AG20443 (cell line): ENCODE measurements at regions not wholly inside any gene's neighbourhood (a gene's known extent, or its start where the extent isn't known, plus 50 kb on each side); places are given as distances from the start of the nearest gene placed in this dataset.

Source experiments
- DNase-seq: peaks from one replicate; pipeline ENCODE4 v3.0.0; 2012; ENCODE audit warnings: low spot score, mixed read lengths

- DNase-seq, result no peak
Observed at GRCh38 chr5:120738568-120738967, 274.5 kb downstream of the PRR16 start.

- DNase-seq, result no peak
Observed at GRCh38 chr5:120740989-120741388, 276.9 kb downstream of the PRR16 start.

DNA sequence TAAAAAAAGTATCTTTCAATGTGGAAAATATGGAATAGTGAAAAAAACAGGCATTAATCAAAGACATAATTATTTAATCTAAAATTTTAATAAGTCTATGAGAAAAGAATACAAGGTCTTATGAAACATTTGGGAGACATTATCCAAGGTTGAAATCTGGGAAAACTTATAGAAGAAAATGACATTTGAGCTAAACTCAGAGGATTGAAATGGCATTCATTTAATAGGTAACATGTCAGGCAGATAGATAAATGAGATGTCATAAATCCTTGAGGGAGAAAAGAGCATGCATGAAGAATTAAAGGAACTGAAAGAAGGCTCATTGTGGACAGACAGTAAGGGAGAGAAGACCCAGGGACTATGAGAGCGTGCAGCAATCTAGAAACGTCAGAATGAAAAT is 284.4 kb downstream of the PRR16 start:
- DNase-seq, result no peak

DNA sequence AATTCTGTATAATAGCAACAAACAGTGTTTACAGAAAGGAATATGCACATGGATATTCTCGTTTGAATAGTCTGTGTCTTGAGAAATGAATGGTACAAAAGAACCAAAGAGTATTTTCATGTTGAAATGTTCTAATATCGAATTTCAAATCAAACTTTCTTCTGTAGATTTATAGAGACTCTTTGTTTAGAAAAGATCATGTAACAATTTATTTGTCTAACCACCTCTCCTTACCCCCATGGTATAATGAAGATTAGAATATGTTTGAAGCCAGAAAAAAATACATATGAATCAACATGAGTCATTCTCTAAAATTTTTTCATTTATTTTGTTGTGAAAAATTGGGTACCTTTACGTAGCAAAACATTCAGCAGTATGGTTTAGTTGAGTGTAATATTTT is 285.6 kb downstream of the PRR16 start:
- DNase-seq, result no peak

DNA sequence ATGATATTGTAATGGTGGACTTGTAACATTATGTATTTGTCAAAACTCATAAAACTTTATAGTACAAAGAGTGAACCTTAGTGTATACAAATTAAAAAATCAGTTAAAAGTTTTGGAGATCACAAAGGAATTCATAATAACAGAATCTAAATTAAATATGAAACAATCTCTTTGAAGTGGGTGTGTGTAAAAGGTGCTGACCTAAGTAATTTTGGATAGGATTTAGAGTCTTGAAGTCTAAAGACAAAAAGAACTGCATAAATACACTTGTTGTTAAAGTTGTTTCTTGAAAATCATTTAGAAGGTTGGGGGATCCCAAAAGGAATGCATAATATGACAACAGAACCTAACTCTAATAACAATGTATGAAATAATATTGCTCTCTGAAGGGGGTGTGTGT is 295.5 kb downstream of the PRR16 start:
- no peak for DNase-seq

DNA sequence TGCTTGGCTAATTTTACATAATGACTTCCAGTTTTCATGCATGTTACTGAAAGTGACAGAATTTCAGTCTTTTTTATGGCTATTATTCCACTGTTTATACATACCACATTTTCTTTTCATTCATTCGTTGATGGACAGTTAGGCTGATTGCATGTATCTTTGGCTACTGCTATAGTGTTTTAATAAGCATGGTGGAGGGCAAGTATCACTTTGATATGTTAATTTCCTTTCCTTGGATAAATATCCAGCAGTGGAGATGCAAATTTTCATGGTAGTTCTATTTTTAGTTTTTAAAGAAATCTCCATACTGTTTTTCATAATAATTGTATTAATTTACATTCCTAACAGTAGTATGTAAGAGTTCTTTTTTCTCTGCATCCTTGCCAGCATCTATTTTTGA is 297.9 kb downstream of the PRR16 start:
- no peak for DNase-seq

- DNase-seq, result peak; percentile 5
Observed at GRCh38 chr5:120765189-120765588, 301.1 kb downstream of the PRR16 start.

GRCh38 chr5:120767178-120767820 is 303.2 kb downstream of the PRR16 start:
- DNase-seq, result no peak

DNA sequence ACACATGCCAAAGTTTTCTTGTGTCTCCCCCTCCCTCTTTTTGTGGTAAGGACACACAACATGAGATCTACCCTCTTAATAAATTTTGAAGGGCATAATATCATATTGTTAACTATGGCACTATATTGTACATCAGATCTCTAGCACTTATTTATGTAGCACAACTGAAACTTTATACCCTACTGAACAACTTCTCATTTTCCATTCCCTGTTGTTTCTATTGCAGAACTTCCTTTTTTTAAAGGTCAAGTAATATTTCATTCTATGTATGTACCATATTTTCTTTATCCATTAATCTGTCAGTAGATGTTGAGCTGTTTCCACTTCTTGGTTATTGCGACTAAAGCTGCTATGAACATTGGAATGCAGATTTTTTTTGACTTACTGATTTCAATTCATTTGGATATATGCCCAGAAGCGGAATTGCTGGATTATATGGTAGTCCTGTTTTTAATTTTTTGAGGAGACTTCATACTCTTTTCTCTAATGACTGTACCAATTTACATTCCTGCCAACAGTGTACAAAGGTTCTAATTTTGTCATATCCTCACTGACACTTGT is 305.3 kb downstream of the PRR16 start:
- DNase-seq, result no peak

- DNase-seq, result no peak
Observed at GRCh38 chr5:120771202-120771601, 307.1 kb downstream of the PRR16 start.

DNA sequence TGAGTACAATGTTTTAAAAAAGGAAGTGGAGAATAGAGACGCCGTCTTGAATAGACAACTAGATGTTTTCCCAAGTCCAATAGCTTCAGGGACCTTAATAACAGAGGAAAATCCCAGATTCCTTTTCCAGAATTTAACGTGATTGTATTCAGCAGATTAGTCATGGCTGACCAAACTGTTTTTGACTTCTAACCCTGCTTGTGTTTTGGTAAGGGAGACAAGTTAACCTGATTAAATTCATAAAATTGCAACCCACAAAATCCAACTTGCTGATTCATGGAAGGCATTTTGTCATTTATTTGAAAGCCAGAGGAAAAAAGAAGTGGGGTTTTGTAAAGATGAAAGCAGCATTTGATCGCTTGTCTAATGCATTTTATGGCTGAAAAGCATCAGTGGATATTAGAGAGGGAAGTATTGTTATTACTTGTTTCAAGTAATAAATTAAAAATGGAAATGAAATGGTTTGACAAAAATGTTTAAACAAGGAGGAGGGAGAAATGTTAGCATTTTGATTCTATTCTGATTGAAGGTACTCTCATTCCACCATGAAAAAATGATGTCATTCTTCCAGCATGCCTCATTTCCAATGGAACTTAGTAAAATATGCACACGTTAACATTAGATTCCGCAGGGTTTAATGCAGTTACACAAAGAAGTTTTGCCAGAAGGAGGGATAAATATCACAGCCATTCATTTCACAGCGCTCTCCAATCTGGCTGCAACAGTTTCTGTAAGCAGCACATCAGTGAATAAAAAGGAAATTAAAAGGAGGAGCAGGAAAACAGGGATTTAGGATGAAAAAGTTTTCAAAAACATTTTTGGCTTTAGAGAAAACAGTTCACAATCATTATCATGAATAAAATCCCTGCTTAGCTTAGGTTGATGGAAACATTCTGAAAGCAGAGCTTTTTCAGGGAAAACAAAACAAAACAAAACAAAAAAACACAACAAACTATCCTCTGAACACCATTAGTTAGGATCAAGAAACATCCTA is 314.7 kb downstream of the PRR16 start:
- DNase-seq, result peak; percentile 27

- DNase-seq, result peak; percentile 51
Observed at GRCh38 chr5:120779674-120780073, 315.6 kb downstream of the PRR16 start.

DNA sequence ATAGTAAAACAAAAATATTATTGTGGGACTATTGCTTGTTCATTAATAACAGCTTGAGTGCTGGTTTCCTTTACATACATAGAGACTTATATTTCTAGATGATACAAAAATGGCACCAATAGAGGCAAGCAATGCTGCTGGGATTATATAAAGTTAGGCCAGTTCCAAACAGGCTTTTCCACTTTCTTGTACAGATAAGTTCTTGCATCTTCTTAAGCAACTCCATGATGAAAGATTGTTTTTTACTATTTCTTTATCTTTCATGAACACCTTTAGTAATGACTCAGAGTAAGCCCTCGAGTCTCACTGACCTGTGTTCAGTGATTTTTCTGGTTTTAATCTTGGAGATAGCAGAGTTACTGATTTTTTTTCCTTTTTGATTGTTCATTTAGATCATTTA is 324.4 kb downstream of the PRR16 start:
- DNase-seq, result no peak

- DNase-seq, result no peak
Observed at GRCh38 chr5:120789918-120790317, 325.8 kb downstream of the PRR16 start.

GRCh38 chr5:120790339-120790738 is 326.2 kb downstream of the PRR16 start:
- DNase-seq, result no peak

DNA sequence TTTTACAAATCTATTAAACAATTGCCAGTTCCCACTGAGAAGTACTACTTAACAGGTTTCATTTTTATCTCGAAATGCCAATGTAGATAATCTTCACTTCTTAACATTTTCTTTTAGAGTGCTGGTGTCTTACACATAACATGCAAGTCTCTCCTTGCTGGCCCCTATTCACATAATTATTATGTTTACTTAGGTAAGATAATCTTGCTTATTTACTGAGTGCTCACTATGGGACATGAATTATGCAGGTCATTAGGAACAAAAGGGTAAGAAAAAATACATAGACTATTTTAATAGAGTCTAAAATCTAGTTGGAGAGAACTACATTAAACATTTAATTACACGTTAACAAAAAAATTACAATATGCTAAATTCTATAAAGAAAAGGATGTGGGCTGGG is 328.4 kb downstream of the PRR16 start:
- DNase-seq, result no peak

DNA sequence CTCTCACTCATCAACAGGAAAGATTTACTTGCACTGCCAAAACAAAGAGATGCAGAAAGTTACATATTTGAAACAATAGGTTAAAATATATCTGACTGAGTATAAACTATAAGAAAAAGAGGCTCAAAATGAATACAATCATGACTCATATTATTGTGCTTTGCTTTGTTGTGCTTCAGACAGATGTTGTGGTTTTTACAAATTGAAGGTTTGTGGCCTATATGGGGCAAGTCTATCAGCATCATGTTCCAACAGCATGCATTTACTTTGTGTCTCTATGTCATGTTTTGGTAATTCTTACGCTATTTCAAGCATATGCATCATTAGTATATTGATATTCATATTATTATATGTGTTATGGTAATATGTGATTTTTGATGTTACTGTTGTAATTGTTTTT is 330.0 kb downstream of the PRR16 start:
- no peak for DNase-seq

DNA sequence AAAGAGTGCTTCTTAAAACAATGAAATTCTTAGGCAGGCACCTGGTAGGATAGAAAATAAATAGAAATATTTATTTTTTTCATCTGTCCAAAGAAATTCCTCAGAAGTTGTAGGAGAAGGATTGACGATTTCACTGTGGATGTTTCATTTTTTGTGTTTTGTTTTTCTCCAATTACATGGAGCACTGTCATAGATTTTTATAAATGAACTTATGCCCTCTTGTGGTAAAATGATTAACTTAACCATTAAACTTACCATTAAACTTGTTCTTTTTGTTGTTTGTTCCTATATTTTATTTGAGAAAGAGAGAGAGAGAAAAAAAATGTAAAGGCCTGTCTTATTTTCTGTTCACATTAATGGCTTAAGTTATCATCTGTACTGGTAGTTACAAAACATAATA is 339.2 kb downstream of the PRR16 start:
- peak; percentile 24 for DNase-seq

DNA sequence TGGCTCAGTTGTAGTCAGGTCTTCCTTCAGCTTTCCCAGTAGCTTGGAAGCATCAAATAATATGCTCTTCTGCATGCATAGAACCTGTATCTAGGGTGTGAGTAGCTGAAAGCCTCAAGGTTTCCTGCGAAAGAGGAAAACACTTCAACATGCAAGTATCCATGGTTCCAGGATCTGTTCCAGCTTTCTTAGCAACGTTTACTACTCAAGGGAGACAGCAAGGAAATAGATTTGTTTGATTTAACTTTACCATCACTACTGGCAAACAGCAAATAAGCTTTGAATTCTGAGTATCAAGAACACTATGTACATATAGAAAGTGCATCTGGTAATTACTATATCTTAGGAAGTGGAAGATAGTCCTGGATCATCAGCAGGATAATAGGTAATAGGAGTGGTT is 341.0 kb downstream of the PRR16 start:
- DNase-seq, result no peak

GRCh38 chr5:120806202-120806601 is 342.1 kb downstream of the PRR16 start:
- DNase-seq, result no peak

- no peak for DNase-seq
Observed at GRCh38 chr5:120808135-120808534, 344.0 kb downstream of the PRR16 start.

GRCh38 chr5:120808606-120809005 is 344.5 kb downstream of the PRR16 start:
- DNase-seq, result no peak

GRCh38 chr5:120813551-120813950 is 349.5 kb downstream of the PRR16 start:
- no peak for DNase-seq
